GM21390 (cell line): ENCODE measurements at regions not wholly inside any gene's neighbourhood (a gene's known extent, or its start where the extent isn't known, plus 50 kb on each side); places are given as distances from the start of the nearest gene placed in this dataset.
A peak's percentile ranks its signal among the peaks of the same experiment; 100 is the strongest.
"Not testable (repeated sequence)": the region's sequence is repeated elsewhere in the genome, so short reads cannot be mapped to it uniquely, and the experiment has no call there.

Source experiments
- ATAC-seq: cut with Tn5 transposase; IDR thresholded peaks from one replicate; pipeline ENCODE4 v1.9.1; 2021; ENCODE audit not compliant: unreplicated experiment

DNA sequence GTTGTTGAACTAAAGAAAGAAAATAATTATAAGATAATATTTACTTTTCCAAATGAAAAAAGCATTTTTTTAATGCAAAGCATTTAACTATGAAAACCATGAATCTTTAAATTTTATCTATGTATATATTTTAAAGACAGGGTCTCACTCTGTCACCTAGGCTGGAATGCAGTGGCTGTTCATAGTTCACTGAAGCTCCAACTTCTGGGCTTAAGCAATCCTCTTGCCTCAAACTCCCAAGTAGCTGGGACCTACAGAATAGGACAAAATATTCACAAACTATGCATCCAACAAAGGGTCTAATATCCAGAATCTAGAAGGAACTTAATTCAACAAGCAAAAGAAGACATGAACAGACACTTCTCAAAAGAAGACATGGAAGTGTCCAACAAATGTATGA is 55.9 kb upstream of the ALB start:
- ATAC-seq, result no peak

DNA sequence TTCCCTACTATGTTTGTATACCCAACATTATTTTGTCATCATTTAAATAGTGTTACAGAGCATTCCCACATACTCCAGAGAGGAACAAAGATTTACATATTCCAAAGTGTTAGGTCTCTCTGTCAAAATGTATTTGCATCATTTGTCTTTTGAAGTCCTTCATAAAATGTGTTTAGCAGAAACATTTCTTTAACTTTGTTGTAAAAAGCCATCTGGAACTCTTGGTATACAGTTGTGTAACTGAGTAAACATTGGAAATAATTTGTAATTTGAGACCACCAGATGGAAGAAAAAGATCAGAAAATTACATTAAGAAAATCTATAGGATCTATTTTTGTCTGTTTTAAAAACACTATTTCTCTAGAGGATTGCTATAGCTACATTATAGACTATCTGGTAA is 56.6 kb upstream of the ALB start:
- ATAC-seq, result no peak

- ATAC-seq, result no peak
Measured at GRCh38 chr4:73345399-73345975, 58.6 kb upstream of the ALB start.

DNA sequence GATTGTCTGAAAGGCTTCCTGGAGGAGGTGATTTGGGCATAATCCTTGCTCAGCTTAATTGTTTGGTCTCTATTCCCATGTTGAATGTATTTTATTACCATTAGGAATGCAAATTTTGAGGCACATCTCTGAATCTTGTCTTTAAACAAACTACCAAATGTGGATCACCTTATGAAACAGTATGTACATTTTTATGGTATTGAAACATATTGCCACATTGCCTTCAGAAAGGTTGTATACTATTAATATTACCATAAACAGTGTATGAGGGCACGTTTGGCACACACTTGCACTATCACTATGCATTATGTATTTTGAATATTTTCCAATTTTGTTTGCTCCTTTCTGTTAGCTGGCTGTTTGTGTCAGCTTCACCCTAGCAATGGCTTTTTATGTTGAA is 60.0 kb upstream of the ALB start:
- ATAC-seq, result no peak

- no peak for ATAC-seq
Measured at GRCh38 chr4:73343432-73343831, 60.7 kb upstream of the ALB start.

GRCh38 chr4:73341454-73341853 is 62.6 kb upstream of the ALB start:
- ATAC-seq, result peak; percentile 73

- ATAC-seq, result no peak
Measured at GRCh38 chr4:73340917-73341316, 63.2 kb upstream of the ALB start.

GRCh38 chr4:73335679-73336078 is 68.4 kb upstream of the ALB start:
- ATAC-seq, result no peak

- not testable (repeated sequence) for ATAC-seq
Measured at GRCh38 chr4:73332012-73332411, 72.1 kb upstream of the ALB start.

DNA sequence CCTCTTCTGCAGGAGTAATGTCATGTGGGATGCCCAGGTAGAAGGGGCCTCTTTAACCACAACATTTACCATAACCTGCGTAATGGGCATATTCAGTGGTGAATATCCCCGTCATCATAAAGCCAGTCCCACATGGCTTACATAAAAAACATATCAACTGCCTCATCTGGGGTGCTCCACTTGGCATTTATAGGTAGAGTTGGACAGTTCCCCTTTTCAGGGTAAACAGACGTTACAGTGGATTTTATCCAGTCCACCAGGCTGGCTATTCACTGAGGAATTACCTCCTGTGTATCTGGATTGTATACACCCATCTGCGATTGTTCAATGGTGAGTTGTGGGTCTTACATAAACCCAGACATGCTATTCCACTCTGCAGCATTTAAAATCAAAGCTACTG is 70.7 kb upstream of the ANKRD17 start:
- no peak for ATAC-seq

- ATAC-seq, result not testable (repeated sequence)
Measured at GRCh38 chr4:73325776-73326175, 67.2 kb upstream of the ANKRD17 start.

GRCh38 chr4:73317092-73317491 is 58.5 kb upstream of the ANKRD17 start:
- no peak for ATAC-seq

- ATAC-seq, result no peak
Measured at GRCh38 chr4:73315091-73315490, 56.5 kb upstream of the ANKRD17 start.

GRCh38 chr4:73312967-73313366 is 54.4 kb upstream of the ANKRD17 start:
- ATAC-seq, result no peak

GRCh38 chr4:73311428-73311827 is 52.8 kb upstream of the ANKRD17 start:
- ATAC-seq, result no peak

GRCh38 chr4:73309211-73309610 is 50.6 kb upstream of the ANKRD17 start:
- no peak for ATAC-seq
